ENCODE measurements at regions not wholly inside any gene's neighbourhood (a gene's known extent, or its start where the extent isn't known, plus 50 kb on each side); places are given as distances from the start of the nearest gene placed in this dataset.

DNA sequence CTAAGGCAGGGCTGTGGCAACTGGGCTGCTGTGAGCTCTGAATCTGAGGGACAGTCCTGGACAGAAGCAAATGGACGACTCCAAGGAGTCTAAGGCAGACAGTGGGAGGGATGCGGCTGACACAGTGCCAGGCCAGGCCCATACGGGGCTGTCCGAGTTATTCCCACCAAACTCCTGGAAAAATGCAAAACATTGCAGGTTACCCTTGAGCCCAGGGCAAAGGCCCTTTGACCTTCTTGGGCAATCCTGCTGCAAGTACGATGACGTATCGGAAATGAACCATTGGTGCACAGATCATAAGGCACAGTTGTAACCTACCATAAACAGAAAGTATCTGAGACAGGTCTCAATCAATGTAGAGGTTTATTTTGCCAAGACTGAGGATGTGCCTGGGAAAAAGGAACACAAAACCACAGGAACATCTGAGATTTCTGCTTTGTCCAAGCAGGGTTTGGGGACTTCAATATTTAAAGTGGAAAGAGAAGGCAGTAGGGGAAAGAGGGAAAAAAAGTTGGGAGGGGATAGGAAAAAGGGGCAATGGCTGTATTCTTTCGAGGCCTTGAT is 118.9 kb downstream of the DACT2 start:
- DNase-seq (ENCODE audit: low read depth): no peak
- H3K4me3 ChIP-seq (ENCODE audit: control insufficient read depth, low read depth, low read length): no peak overlapping the region
- no peak for TF ChIP-seq CTCF (conservative IDR thresholded peaks at IDR 0.05; ENCODE audit: control insufficient read depth, insufficient read depth, low read depth, low read length)

DNA sequence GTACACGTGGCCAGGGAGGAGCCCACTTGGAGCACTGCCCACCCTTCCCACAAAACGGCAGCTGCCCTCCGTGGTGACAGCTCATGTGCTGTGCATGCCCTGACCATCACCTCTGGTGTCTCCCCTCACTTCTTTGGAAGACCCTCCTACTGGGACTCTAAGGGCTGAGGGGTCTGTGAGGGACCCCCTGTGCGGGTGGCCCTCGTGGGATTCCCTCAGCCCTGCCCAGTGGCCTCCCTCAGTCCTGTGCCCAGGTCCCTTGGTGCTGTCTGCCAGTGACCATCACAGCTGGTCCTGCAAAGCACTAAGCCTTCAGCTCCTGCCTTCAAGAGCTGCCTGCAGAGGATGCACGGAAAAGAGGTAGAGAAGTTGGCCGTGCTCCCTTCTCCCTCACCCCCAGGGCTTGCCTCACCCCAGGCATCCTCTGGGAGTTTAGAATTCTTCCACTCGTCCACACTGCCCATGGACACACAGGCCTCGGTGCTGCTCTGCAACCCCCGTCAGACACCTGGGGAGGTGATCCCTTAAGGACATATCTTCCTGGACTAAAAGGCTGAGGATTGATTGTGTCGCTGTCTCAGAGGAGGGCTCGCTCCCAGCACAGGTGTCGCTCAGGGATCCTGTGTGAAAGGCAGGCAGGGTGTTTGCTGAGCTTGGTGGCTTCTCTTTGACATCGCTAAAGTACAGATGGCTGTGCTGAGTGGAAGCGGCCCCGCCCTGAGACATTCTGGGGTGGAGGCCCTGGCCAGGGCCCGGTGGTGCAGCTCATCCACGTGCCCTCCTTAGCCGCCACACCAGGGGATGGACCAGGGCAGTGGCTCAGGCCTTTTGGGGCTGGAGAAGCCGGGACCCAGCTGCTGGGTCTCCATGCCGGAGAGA is 119.5 kb upstream of the FRMD1 start:
- H3K4me3 ChIP-seq (ENCODE audit: control insufficient read depth, low read depth, low read length): no peak overlapping the region
- DNase-seq (ENCODE audit: low read depth): no peak
- TF ChIP-seq CTCF (conservative IDR thresholded peaks at IDR 0.05; ENCODE audit: control insufficient read depth, insufficient read depth, low read depth, low read length): no peak

DNA sequence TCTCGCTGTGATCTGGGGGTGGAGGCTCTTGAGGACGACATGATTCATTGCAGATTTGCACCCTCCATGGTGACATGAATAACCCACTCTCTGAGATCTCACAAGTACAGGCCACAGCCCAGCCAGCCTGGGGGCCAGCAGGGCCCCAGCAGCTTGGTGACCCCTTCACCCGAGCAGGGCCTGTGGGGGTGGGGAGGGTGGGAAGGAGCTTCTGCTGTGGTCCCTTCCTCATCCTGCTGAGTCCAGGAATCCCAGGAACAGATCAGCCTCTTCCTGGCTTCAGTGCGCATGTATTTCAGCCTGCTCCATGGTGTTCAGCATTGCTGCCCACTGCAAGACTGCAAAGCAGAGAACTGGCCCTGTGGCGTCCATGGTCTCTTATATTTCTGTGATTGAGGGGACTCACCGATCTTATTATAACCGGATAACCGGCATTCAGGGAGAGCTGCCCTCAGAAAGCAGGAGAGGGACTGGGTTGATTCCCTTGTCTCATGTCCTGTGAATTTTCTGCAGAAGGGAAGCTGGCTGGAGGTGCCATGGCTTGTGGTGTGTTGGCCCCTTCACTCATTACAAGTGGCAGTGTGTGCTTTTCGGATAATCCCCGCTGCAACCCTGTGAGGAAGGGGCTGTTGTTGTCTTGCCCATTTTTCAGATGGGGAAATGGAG is 118.8 kb upstream of the FRMD1 start:
- H3K4me3 ChIP-seq (ENCODE audit: control insufficient read depth, low read depth, low read length): no peak overlapping the region
- no peak for TF ChIP-seq CTCF (conservative IDR thresholded peaks at IDR 0.05; ENCODE audit: control insufficient read depth, insufficient read depth, low read depth, low read length)
- DNase-seq (ENCODE audit: low read depth): no peak

GRCh38 chr6:168196881-168197635 is 118.0 kb upstream of the FRMD1 start:
- H3K4me3 ChIP-seq (ENCODE audit: control insufficient read depth, low read depth, low read length): no peak overlapping the region
- no peak for TF ChIP-seq CTCF (conservative IDR thresholded peaks at IDR 0.05; ENCODE audit: control insufficient read depth, insufficient read depth, low read depth, low read length)
- no peak for DNase-seq (ENCODE audit: low read depth)

- H3K4me3 ChIP-seq (ENCODE audit: control insufficient read depth, low read depth, low read length): no peak overlapping the region
- DNase-seq (ENCODE audit: low read depth): no peak
- no peak for TF ChIP-seq CTCF (conservative IDR thresholded peaks at IDR 0.05; ENCODE audit: control insufficient read depth, insufficient read depth, low read depth, low read length)
These were observed 117.4 kb upstream of the FRMD1 start for GRCh38 chr6:168196385-168196860.

- no peak for TF ChIP-seq CTCF (conservative IDR thresholded peaks at IDR 0.05; ENCODE audit: control insufficient read depth, insufficient read depth, low read depth, low read length)
- no peak overlapping the region for H3K4me3 ChIP-seq (ENCODE audit: control insufficient read depth, low read depth, low read length)
- DNase-seq (ENCODE audit: low read depth): no peak
These were observed 116.7 kb upstream of the FRMD1 start for GRCh38 chr6:168195712-168196111.

Data from fibroblast of mammary gland (primary cell).